GM13976 (cell line): ENCODE measurements at regions not wholly inside any gene's neighbourhood (a gene's known extent, or its start where the extent isn't known, plus 50 kb on each side); places are given as distances from the start of the nearest gene placed in this dataset.

Source experiments
- DNase-seq: peaks from one replicate; pipeline ENCODE4 v3.0.0; 2012; ENCODE audit warnings: low spot score
- in situ Hi-C: fragments of 300-500 bp; cut with MboI; formaldehyde crosslinking; loops from one replicate; pipeline ENCODE4 v1.12.0; 2022; ENCODE audit warnings: low sequenced_read_pairs, mixed read lengths, inconsistent platforms; ENCODE audit not compliant: unreplicated experiment
- TF ChIP-seq, protein P1 (sequence below): IDR thresholded peaks from 2 replicates; pipeline ENCODE4 v1.5.1; 2012; ENCODE audit warnings: borderline replicate concordance, mild to moderate bottlenecking; ENCODE audit not compliant: insufficient read depth; ENCODE audit errors: extremely low read depth, missing control alignments, control extremely low read depth

DNA sequence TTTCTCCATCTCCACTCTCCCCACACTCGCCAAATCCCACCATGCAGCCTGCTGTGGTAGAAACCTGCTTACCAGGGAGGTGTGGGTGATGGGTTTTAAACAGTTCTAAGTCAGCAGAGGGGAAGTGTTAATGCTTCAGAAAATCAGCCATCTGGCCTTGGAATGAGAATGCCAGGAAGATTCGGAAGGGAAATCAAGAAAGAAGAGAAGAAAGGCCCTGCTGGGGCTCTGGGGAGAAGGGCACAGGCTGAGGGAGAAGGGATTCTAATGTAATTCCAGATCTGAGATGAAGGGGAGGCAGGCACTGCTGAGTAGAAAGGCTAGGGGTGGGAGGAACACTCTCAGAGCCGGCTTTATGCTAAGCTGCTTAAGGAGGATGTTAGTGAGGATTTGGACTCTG lies 434.7 kb upstream of the DMAC1 start:
- no peak for DNase-seq
- in situ Hi-C loops, result no loop called here
- TF ChIP-seq, protein P1, sequence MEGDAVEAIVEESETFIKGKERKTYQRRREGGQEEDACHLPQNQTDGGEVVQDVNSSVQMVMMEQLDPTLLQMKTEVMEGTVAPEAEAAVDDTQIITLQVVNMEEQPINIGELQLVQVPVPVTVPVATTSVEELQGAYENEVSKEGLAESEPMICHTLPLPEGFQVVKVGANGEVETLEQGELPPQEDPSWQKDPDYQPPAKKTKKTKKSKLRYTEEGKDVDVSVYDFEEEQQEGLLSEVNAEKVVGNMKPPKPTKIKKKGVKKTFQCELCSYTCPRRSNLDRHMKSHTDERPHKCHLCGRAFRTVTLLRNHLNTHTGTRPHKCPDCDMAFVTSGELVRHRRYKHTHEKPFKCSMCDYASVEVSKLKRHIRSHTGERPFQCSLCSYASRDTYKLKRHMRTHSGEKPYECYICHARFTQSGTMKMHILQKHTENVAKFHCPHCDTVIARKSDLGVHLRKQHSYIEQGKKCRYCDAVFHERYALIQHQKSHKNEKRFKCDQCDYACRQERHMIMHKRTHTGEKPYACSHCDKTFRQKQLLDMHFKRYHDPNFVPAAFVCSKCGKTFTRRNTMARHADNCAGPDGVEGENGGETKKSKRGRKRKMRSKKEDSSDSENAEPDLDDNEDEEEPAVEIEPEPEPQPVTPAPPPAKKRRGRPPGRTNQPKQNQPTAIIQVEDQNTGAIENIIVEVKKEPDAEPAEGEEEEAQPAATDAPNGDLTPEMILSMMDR, result no peak

DNA sequence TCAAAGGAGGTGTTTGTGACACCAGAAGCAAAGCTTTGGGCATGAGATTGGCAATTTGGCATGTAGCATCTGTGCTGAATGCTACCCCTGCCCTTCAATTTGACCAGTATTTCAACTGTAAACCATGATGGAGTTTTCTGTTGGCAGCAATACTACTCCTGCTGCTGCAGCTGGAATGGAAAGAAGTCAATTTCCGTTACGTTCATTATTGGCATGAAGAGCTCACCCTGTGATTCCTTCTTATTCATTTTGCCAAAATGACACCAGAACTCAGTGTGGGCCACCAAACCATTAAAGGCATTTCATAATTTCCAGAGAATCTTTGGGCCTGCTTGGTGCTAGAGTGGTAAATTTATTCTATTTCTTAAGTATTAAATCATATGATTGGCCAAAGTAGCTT lies 433.1 kb upstream of the DMAC1 start:
- DNase-seq, result no peak
- TF ChIP-seq, protein P1, result no peak

DNA sequence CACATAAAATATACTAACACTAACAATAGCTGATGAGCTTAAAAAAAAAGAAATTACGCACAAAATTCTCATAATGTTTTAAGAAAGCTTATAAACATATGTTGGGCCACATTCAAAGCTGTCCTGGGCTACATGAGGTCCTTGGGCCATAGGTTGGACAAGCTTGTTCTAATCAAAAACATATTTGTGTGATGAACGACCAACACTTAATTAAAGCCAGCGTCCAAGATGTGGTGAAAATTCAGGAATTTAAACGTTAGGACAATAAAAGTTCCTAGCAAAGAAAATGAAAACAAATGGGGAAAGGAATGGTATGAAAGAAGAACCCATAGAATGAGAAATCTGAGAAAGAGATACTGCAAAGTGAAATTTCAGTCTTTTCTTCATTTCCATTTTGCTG lies 429.6 kb upstream of the DMAC1 start:
- DNase-seq, result no peak
- in situ Hi-C loops, result no loop called here

More for the DNA sequence above, 433.1 kb upstream of the DMAC1 start:
- in situ Hi-C loops, result no loop called here

GRCh38 chr9:8224381-8224801 lies 424.8 kb upstream of the DMAC1 start:
- no peak for DNase-seq
- in situ Hi-C loops, result no loop called here
- TF ChIP-seq, protein P1, result no peak

More for the DNA sequence above, 429.6 kb upstream of the DMAC1 start:
- TF ChIP-seq, protein P1, result no peak

DNA sequence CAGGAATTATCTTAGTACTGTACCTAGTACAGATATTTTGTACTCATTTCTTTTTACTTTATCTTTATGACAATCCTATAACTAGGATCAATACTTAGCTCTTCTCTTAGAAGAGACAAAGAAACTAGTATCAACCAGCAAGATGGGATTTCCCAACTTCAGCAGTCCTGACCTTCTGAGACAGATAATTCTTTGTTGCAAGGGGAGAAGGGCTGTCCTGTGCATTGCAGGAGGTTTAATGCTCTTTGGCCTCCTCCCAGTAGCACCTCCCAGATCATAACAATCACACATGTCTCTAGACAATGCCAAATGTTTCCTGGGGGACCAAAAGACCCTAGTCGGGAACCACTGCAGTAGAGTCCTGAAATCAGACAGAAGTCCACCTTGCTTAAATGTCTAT lies 424.3 kb upstream of the DMAC1 start:
- no peak for DNase-seq
- TF ChIP-seq, protein P1, result no peak
- in situ Hi-C loops, result no loop called here

DNA sequence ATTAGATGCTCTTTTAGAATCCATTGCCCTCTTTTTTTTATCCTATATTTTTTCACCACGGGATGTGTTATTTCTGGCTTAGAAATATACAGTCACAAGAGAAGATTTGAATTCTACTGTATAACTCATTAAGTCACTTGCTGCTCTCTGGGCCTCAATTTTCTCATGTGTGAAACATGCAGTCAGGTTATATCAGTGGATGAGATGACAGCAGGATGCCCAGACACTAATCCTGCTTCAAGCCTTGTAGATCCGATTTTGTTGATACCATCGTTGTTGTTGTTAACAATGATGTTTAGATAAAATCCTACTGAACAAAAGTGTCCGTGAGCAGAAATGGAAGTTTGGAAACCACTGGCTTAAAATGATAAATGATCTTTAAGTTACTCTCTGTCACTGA lies 421.9 kb upstream of the DMAC1 start:
- in situ Hi-C loops, result no loop called here
- DNase-seq, result no peak
- TF ChIP-seq, protein P1, result no peak

- in situ Hi-C loops, result no loop called here
- DNase-seq, result no peak
- TF ChIP-seq, protein P1, result no peak
Measured at GRCh38 chr9:8208465-8208864, 408.9 kb upstream of the DMAC1 start.
